ENCODE measurements at regions not wholly inside any gene's neighbourhood (a gene's known extent, or its start where the extent isn't known, plus 50 kb on each side); places are given as distances from the start of the nearest gene placed in this dataset.
"Not testable (repeated sequence)": the region's sequence is repeated elsewhere in the genome, so short reads cannot be mapped to it uniquely, and the experiment has no call there.

DNA sequence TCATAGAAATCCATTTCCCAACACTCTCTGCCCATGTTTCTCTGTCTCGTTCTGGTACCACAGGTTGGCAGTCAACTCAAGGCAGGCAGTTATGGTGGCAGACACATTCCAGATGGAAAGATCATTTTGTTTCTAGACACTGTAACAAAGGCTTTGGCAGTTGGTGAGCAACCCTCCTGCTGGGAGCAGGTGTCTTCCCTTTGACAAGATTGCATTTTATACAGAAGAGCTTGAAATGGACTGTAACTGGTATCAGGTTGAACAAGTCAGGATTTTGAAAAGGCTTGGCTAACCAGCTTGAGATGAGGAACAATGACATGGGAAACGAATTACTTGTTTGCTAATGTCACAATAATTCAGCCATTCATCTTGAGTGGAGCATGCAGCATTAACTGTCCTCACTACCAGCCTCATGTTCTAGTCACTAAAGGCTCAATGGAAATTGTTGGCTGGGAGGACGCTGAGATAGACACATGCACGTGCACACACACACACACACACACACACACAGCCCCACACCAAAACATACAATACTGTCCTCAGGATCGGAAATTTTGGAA lies 170.0 kb downstream of the SEMA6D start:
- DNase-seq, result no peak

DNA sequence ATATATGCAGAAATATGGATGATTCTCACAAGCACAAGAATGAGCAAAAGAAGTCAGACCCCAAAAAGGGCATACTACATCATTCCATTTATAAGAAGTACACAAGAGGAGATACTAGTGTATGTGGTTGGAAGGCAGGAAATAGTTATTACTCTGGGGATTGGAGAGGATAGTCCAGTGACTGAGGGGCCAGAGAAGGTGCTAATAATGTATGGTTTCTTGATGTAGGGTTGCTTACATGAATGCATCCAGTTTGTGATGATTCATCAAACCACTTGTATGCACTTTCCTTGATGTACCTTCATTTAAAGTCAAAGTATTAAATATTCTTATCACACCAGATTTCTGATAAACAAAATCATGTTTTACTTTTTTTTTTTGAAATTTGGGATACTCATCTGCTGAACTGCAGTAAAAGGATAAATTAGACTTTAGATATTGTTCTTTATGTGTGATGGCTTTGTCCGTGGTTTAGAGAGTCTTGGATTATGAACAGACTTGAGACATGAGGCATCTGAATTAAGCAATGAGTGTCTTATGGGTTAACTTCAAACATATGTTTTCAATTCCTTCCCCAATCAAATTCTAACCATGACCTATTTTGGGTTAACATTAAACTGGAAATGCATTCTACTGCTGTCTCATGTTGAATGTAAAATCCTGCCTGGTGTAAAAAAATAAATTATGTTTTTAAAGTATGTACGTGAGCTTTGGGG lies 171.2 kb downstream of the SEMA6D start:
- DNase-seq, result no peak

DNA sequence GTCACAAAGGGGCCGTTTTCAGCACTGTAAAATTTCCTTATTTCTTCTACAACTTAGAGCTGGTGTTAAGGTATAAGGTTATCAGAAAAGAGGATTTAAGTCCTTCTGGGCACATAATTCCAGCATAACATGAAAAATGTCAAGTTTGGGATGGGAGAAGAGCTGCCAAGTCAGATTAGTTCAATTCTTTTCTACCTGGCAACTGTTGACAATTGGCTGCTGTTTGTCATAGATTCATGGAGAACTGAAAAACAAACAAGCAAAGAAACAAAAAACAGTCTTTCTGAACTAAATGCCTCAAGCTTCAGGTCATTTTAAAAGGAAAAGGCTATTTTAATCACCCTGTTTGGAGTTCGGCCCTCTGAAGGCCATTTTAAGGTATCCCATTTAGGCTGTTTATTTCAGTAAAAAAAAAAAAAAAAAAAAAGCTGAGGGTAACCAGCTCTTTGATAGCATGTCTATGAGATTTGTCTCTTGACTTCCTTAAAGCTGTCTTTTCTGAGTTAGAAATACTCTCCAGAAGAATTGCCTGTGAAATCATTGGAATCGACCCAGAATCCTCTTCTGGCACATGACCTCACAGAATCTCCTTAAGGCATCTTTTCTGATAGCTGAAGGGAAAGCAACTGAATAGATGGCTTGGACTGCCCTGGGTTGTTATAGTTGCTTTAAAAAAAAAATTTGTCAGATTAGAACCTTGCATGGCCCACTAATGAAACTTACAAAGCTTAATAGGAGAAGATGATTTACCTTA lies 173.3 kb downstream of the SEMA6D start:
- no peak for DNase-seq

GRCh38 chr15:47897525-47897924 lies 180.2 kb downstream of the SEMA6D start:
- DNase-seq, result no peak

DNA sequence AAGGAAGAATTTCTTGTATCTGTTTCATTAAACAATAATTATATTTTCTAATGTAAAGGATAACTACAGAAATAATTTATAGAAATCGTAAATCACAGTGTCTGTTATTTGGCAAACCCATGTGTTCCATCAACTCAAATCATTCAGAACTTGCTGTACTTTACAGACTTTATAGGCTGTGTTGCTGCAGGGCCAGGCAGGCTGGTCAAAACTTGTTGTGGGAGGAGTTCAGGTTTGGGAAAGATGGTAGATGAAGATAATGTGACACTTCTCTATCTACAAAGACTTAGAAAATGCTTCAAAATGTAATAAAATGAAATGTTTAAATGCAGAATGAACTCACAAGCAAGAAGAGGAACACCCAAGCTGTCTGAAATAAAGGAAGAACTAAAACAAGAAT lies 183.4 kb downstream of the SEMA6D start:
- DNase-seq, result no peak

- DNase-seq, result no peak
Observed at GRCh38 chr15:47903368-47903767, 186.1 kb downstream of the SEMA6D start.

- no peak for DNase-seq
Observed at GRCh38 chr15:47908486-47908885, 191.2 kb downstream of the SEMA6D start.

DNA sequence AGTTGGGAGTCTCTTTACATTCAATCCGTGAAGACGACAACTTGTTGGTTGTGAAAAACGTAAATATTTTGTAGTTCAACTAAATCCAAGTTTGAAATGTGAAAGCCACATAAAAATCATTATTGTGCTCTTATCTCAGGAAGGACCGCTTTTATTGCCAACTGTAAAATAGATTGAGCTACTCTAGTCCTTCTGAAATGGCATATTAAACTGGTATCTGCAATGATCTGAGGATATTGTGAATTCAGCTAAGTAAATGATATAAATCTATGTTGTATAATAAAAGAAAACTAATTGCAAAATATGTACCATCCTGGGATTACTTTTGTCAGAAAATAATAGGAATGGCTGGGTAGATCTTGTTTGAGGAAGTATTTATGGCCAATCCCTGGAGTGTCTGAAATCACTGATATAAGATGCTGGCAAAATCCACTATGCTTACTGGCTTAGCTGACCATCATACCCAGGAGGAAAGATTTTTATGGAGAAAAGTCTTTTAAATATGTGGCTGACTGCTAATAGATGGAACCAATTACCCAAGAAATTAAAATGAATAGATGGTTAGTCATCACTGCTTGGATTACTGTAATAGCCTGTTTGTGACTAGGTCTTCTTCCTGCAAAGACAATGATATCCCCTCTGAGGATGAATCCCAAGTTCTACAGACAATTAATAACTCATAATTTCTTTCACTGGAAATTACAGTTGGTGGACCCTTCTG lies 191.8 kb downstream of the SEMA6D start:
- no peak for DNase-seq

GRCh38 chr15:47912910-47913309 lies 195.6 kb downstream of the SEMA6D start:
- DNase-seq, result not testable (repeated sequence)

- DNase-seq, result no peak
Observed at GRCh38 chr15:47917881-47918280, 200.6 kb downstream of the SEMA6D start.

DNA sequence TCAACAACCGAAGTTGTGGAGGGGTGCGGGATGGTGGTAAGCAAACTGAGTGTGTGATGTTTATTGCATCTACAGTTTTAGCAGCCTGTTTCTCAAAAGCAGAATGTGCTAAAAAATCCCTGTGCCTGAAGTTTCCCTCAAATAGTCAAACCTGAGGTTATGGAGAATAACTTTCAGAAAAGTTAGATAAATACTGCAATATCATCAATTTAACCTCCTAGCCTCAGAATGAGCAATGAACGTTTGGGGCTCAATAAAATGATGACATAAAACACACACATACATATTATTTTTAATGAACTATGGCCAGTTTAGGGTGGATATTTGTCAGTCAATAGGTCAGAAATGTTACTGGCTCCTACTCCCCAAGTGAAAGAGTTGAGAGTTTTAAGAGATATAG lies 201.6 kb downstream of the SEMA6D start:
- no peak for DNase-seq

GRCh38 chr15:47924381-47924780 lies 196.4 kb upstream of the SLC24A5 start:
- DNase-seq, result no peak

GRCh38 chr15:47929138-47929803 lies 191.5 kb upstream of the SLC24A5 start:
- DNase-seq, result no peak

- no peak for DNase-seq
Observed at GRCh38 chr15:47932261-47932660, 188.5 kb upstream of the SLC24A5 start.

GRCh38 chr15:47932951-47933641 lies 187.7 kb upstream of the SLC24A5 start:
- no peak for DNase-seq

GRCh38 chr15:47933865-47934264 lies 186.9 kb upstream of the SLC24A5 start:
- no peak for DNase-seq

DNA sequence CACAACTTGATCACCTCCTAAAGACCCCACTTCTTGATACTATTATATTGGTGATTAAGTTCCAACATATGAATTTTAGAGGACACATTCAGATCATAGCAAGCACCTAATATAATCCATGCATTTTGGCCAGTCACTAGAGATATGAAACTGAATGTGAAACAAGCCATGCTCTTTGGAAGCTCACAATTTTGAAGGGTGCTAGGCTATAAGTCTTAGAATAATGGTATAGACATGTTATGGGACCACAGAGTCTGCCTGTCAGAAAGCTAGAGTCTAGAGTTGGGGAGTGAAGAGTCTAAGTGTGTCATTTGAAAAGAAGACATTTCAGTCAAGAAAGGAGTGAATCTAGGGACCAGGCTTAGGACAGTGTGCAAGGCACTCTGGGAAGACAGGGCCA lies 186.4 kb upstream of the SLC24A5 start:
- DNase-seq, result no peak

DNA sequence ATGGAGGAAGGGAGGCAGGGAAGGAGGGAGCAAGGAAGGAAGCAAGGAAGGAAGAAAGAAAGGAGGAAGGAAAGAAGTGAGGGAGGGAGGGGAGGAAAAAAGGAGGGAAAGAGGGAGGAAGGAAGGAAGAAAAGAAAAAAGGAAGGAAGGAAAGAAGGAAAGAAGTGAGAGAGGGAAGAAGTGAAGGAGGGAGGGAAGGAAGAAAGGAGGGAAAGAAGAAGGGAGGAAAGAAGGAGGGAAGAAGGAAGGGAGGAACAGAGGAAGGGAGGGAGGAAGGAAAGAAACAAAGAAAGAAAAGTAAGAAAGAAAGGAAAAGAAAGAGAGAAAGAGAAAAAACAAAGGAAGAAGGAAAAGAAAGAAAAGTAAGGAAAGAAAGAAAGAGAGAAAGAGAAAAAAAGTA lies 183.0 kb upstream of the SLC24A5 start:
- no peak for DNase-seq

- no peak for DNase-seq
Observed at GRCh38 chr15:47944637-47945288, 176.0 kb upstream of the SLC24A5 start.

DNA sequence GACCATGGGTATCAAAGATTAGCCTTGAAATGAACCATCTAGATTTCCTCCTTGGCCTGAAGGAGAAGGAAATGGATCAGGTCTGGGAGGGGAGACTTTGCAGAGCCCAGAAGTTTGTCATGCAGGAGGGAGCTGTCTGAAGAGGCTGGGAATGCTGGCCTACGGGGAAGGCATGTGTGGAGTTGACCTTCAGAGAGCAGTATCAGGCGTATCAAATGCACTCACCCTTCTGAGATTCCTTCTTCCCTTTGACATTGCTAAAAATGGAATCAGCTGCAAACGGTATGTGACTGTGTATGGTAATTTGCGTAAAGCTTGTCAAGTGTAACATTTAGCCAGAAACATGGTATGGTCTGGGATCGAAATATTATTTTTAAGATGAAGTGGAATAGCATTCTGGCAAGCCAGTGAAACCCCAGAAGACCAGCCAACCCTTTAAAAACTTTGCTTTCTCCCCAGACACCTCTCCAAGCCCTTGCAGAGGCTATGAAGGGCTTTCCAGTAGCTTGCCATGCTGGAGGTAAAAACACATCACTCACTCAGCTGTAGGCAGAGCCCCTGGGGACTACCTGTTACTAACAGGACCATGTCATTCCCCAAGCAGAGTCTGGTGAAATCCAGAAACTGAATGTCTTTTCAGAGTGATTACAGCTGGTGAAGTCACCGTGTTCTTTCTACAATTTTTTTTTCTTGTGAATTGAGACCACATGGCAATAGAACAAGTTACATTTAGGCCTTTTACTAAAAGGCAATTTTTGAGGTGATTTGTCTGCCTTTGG lies 174.7 kb upstream of the SLC24A5 start:
- DNase-seq, result no peak

DNA sequence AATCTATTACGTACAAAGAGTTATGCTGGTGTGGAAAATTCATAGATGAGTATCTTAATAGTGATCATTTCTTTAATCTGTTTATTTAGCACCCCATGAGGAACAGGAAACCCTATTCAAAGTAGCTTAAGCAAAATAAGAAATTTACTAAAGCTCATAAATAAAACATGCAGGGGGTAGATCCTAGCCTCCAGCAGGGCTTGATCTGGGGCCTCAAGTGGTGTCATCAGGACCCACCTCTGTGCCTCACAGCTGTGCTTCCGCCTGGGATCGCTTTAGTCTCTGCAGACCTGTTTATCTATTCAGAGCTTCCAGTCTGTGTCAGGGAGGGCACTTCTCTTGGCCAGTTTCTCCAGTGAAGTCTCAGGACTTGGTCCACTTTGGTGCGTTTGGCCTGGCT lies 171.0 kb upstream of the SLC24A5 start:
- DNase-seq, result no peak

Data from hindlimb muscle (tissue), 1 donor.